Heart left ventricle (tissue), 16 donors: ENCODE measurements at regions not wholly inside any gene's neighbourhood (a gene's known extent, or its start where the extent isn't known, plus 50 kb on each side); places are given as distances from the start of the nearest gene placed in this dataset.
"Not testable (repeated sequence)": the region's sequence is repeated elsewhere in the genome, so short reads cannot be mapped to it uniquely, and the experiment has no call there.

Experiments used
- ATAC-seq, 4 donors: fragments of 200-7000 bp; cut with Tn5 transposase; one replicate each; pipeline ENCODE4 v1.9.1; 2020 to 2022; ENCODE audit warnings: moderate library complexity in 4 of 4, mild to moderate bottlenecking in 3 of 4, moderate number of reproducible peaks in 1 of 4
- DNase-seq, 5 donors: peaks; one replicate each; pipeline ENCODE4 v3.0.0-alpha.2; 2020
- H3K27ac ChIP-seq, 12 donors: fragments of 200-600 bp; sonication (generic) in 4 of 12; one replicate each; pipeline versions ENCODE4 v1.5.0 to v1.8.0; 2016 to 2022; ENCODE audit warnings: mild to moderate bottlenecking in 2 of 12
- H3K27me3 ChIP-seq, 9 donors: fragments of 200-600 bp; sonication (generic) in 2 of 9; one replicate each; pipeline versions ENCODE4 v1.5.1 to v1.8.0; 2016 to 2022; ENCODE audit warnings: mild to moderate bottlenecking in 3 of 9
- H3K36me3 ChIP-seq, 9 donors: fragments of 200-600 bp; sonication (generic) in 2 of 9; one replicate each; pipeline versions ENCODE4 v1.5.0 to v1.8.0; 2018 to 2022; ENCODE audit warnings: mild to moderate bottlenecking in 2 of 9
- H3K4me1 ChIP-seq, 12 donors: fragments of 200-600 bp; sonication (generic) in 4 of 12; one replicate each; pipeline versions ENCODE4 v1.5.0 to v1.8.0; 2016 to 2022; ENCODE audit warnings: mild to moderate bottlenecking in 3 of 12
- H3K4me3 ChIP-seq, 12 donors: fragments of 200-600 bp; sonication (generic) in 4 of 12; one replicate each; pipeline versions ENCODE4 v1.5.0 to v1.8.0; 2017 to 2022; ENCODE audit warnings: mild to moderate bottlenecking in 9 of 12, moderate library complexity in 4 of 12
- H3K9me3 ChIP-seq, 12 donors: fragments of 200-600 bp; sonication (generic) in 4 of 12; one replicate each; pipeline versions ENCODE4 v1.5.0 to v1.8.0; 2016 to 2022; ENCODE audit warnings: mild to moderate bottlenecking in 1 of 12
- POLR2A ChIP-seq, 2 donors: fragments of 450-650 bp; IDR thresholded peaks; one replicate each; pipeline ENCODE4 v1.6.1; 2017; ENCODE audit warnings: antibody characterized with exemption in 2 of 2, mild to moderate bottlenecking in 2 of 2, moderate library complexity in 2 of 2
- WGBS, 4 donors: extraction: QIAGEN DNeasy Blood & Tissue Kit in 2 of 4; methylation state at CpG; one replicate each; pipeline versions ENCODE4 v1.1.5 to v1.1.7; 2013 to 2018; 5-methylcytosine and 5-hydroxymethylcytosine counted together
- intact Hi-C, 10 donors: fragments of 100-400 bp; cut with DNase I; formaldehyde crosslinking; loops; one replicate each; pipeline versions ENCODE4 v1.11.1 to v1.14.2; 2022
- TF ChIP-seq, protein P1 (sequence below), 12 donors: fragments of 200-600 bp; sonication (generic) in 4 of 12; IDR thresholded peaks; one replicate each; pipeline versions ENCODE4 v1.5.0 to v1.8.0; 2018 to 2022; ENCODE audit warnings: antibody characterized with exemption in 12 of 12, mild to moderate bottlenecking in 5 of 12
- donor health status: ischemic (EF 13 %, LVEDD 7.1; RV severe dilation, severe dysfunction).
- donor health status: healthy with polysubstance abuse.
- donor health status: DM: no; HTN: yes; CAD: no.
- donor health status: DM: no; HTN: no; CAD: no.
- donor health status: ischemic (EF 25% LVEDD 6.9; RV normal size, moderate dysfunction).
- donor health status: ischemic (EF 25% LVEDD 5.7; RV mildly dilated, moderate dysfunction).
- donor health status: healthy.
- donor health status: DM: yes; HTN: yes; CAD: no.
- donor health status: ischemic (EF 35%, LVEDD 5.7; RV mildly dilated, moderate dysfunction).
- donor health status: nonischemic (EF 11% LVEDD 7.7; RV severe dilation, severe dysfunction).
- donor health status: DM: yes; HTN: yes; CAD: no.
- donor health status: PGD.
- donor health status: ischemic (EF 29% LVEDD 5.4; RV normal size, mild dysfunction).
- donor health status: nonischemic (EF 23%, LVEDD 6.1; RV moderate dilation, normal function).

GRCh38 chr11:64437426-64437825 lies 78.5 kb downstream of the RPS6KA4 start:
- H3K27ac ChIP-seq: no peak overlapping the region
- H3K4me3 ChIP-seq: no peak overlapping the region
- H3K4me1 ChIP-seq: peaks cover 0 to 8% (median 0%) of the 10 kb centered on the region in 12 donors
- no peak for ATAC-seq
- DNase-seq: no peak
- intact Hi-C loops: no loop called here
- peaks cover 0 to 4% (median 0%) of the 10 kb centered on the region in 12 donors for H3K9me3 ChIP-seq
- H3K27me3 ChIP-seq: peaks cover 2 to 26% (median 9%) of the 10 kb centered on the region in 9 donors
- no peak for TF ChIP-seq POLR2A (IDR thresholded peaks at IDR 0.05)
- TF ChIP-seq, protein P1, sequence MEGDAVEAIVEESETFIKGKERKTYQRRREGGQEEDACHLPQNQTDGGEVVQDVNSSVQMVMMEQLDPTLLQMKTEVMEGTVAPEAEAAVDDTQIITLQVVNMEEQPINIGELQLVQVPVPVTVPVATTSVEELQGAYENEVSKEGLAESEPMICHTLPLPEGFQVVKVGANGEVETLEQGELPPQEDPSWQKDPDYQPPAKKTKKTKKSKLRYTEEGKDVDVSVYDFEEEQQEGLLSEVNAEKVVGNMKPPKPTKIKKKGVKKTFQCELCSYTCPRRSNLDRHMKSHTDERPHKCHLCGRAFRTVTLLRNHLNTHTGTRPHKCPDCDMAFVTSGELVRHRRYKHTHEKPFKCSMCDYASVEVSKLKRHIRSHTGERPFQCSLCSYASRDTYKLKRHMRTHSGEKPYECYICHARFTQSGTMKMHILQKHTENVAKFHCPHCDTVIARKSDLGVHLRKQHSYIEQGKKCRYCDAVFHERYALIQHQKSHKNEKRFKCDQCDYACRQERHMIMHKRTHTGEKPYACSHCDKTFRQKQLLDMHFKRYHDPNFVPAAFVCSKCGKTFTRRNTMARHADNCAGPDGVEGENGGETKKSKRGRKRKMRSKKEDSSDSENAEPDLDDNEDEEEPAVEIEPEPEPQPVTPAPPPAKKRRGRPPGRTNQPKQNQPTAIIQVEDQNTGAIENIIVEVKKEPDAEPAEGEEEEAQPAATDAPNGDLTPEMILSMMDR (IDR thresholded peaks at IDR 0.05): no peak
- 69 to 82% (median 75%) methylated on average over 7 of the region's 7 CpGs for WGBS, 4 donors
- H3K36me3 ChIP-seq: no peaks in the 10 kb centered on the region

GRCh38 chr11:64438986-64439771 lies 80.2 kb downstream of the RPS6KA4 start:
- H3K4me3 ChIP-seq: no peak overlapping the region
- intact Hi-C loops: no loop called here
- H3K36me3 ChIP-seq: no peaks in the 10 kb centered on the region
- H3K9me3 ChIP-seq: no peaks in the 10 kb centered on the region
- DNase-seq: no peak
- H3K27me3 ChIP-seq: peaks cover 2 to 21% (median 9%) of the 10 kb centered on the region in 9 donors
- peaks cover 0 to 8% (median 0%) of the 10 kb centered on the region in 12 donors for H3K4me1 ChIP-seq
- WGBS, 4 donors: 53 to 59% (median 56%) methylated on average over 20 to 22 of the region's 22 CpGs
- TF ChIP-seq, protein P1 (IDR thresholded peaks at IDR 0.05): no peak
- no peak for TF ChIP-seq POLR2A (IDR thresholded peaks at IDR 0.05)
- no peak overlapping the region for H3K27ac ChIP-seq
- no peak for ATAC-seq

- not testable (repeated sequence) for H3K27ac ChIP-seq, ATAC-seq, DNase-seq, H3K4me1 ChIP-seq, H3K9me3 ChIP-seq, H3K36me3 ChIP-seq, H3K4me3 ChIP-seq
- intact Hi-C loops: loop anchor here in 4 of 10 donors (5.0 to 10.0 kb wide), 2 partner anchors 217 to 285 kb away; partner anchors contain the start of gene NRXN2 (in 2 of the 4)
- 90 to 92% (median 92%) methylated on average over 8 of the region's 8 CpGs for WGBS, 4 donors
- peaks cover 2 to 21% (median 9%) of the 10 kb centered on the region in 9 donors for H3K27me3 ChIP-seq
Observed at GRCh38 chr11:64439772-64440491, 81.0 kb downstream of the RPS6KA4 start.

DNA sequence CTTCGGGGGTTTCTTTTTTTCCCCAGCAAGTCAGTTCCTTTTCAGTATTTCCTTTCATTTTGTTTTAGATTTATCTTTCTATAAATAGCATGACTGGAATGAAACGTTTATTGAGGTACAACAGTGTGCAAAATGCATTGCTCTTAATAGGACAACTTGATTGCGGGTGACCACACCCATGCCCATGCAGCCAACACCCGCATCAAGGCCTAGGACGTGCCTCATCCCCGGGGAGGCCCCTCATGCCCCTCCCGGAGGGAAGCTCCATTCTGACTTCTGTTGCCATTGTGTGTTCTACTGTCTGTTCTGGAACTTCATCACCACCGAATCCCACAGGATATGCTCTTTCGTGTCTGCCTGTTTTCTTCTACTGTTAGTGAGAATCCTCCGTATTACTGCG lies 82.2 kb downstream of the RPS6KA4 start:
- peaks cover 2 to 27% (median 9%) of the 10 kb centered on the region in 9 donors for H3K27me3 ChIP-seq
- no peaks in the 10 kb centered on the region for H3K9me3 ChIP-seq
- no peak for ATAC-seq
- peaks cover 0 to 8% (median 0%) of the 10 kb centered on the region in 12 donors for H3K4me1 ChIP-seq
- no peak overlapping the region for H3K4me3 ChIP-seq
- no peak for DNase-seq
- no peak overlapping the region for H3K27ac ChIP-seq
- TF ChIP-seq POLR2A (IDR thresholded peaks at IDR 0.05): no peak
- TF ChIP-seq, protein P1 (IDR thresholded peaks at IDR 0.05): no peak
- intact Hi-C loops: loop anchor here in 4 of 10 donors (5.0 to 10.0 kb wide), 2 partner anchors 216 to 284 kb away; partner anchors contain the start of gene NRXN2 (in 2 of the 4)
- 47 to 56% (median 50%) methylated on average over 11 of the region's 11 CpGs for WGBS, 4 donors
- H3K36me3 ChIP-seq: no peaks in the 10 kb centered on the region
